CD14-positive monocyte (primary cell): ENCODE measurements at regions not wholly inside any gene's neighbourhood (a gene's known extent, or its start where the extent isn't known, plus 50 kb on each side); places are given as distances from the start of the nearest gene placed in this dataset.

Experiments used
- DNase-seq, 3 donors: peaks; one replicate each; pipeline ENCODE4 v3.0.0-alpha.2; 2011 to 2022
- H2AFZ ChIP-seq: 2 replicates; pipeline ENCODE4 v1.6.0; 2012; ENCODE audit warnings: mild to moderate bottlenecking, low read depth, low read length, inconsistent platforms; ENCODE audit not compliant: insufficient read depth, poor library complexity, severe bottlenecking
- H3K27ac ChIP-seq, 2 donors: 1 replicate in 1 of 2; 2 replicates in 1 of 2; pipeline ENCODE4 v1.5.1; 2012 to 2013; ENCODE audit warnings: low read length in 2 of 2, control low read depth in 1 of 2, inconsistent platforms in 1 of 2, low read depth in 1 of 2, mild to moderate bottlenecking in 1 of 2
- H3K27me3 ChIP-seq, 2 donors: one replicate each; pipeline versions ENCODE4 v1.6.0 to v1.6.1; 2011 to 2013; ENCODE audit warnings: low read length in 2 of 2; ENCODE audit not compliant: control insufficient read depth in 2 of 2, insufficient read depth in 2 of 2
- H3K36me3 ChIP-seq, 2 donors: replicated peaks in 1 of 2; 1 replicate in 1 of 2; 2 replicates in 1 of 2; pipeline versions ENCODE4 v1.5.1 to v1.6.1; 2012 to 2013; ENCODE audit warnings: low read length in 2 of 2, control low read depth in 1 of 2, inconsistent platforms in 1 of 2, mild to moderate bottlenecking in 1 of 2; ENCODE audit not compliant: insufficient read depth in 2 of 2, control insufficient read depth in 1 of 2
- H3K4me1 ChIP-seq, 2 donors: 1 replicate in 1 of 2; 2 replicates in 1 of 2; pipeline versions ENCODE4 v1.5.1 to v1.6.1; 2012 to 2013; ENCODE audit warnings: low read length in 2 of 2, control low read depth in 1 of 2, inconsistent platforms in 1 of 2, mild to moderate bottlenecking in 1 of 2, moderate library complexity in 1 of 2; ENCODE audit not compliant: insufficient read depth in 2 of 2, control insufficient read depth in 1 of 2
- H3K4me2 ChIP-seq: replicated peaks from 2 replicates; pipeline ENCODE3; 2012; ENCODE audit warnings: low read length, moderate library complexity, mild to moderate bottlenecking; ENCODE audit not compliant: poor library complexity, severe bottlenecking; ENCODE audit errors: extremely low read depth
- H3K4me3 ChIP-seq, 3 experiments: fragments of 200-600 bp in 1 of 3; sonication (generic) in 1 of 3; replicated peaks in 1 of 3; 1 replicate in 2 of 3; 2 replicates in 1 of 3; pipeline ENCODE4 v1.5.1; 2011 to 2013; ENCODE audit warnings: low read length in 3 of 3, mild to moderate bottlenecking in 3 of 3, control low read depth in 2 of 3, low read depth in 2 of 3, inconsistent platforms in 1 of 3, moderate library complexity in 1 of 3
- H3K79me2 ChIP-seq: 2 replicates; pipeline ENCODE4 v1.6.0; 2012; ENCODE audit warnings: mild to moderate bottlenecking, control low read depth, inconsistent platforms, low read length, moderate library complexity; ENCODE audit not compliant: insufficient read depth
- H3K9ac ChIP-seq: 2 replicates; pipeline ENCODE4 v1.6.0; 2017; ENCODE audit warnings: low read length, mild to moderate bottlenecking; ENCODE audit not compliant: insufficient read depth, poor library complexity, severe bottlenecking
- H3K9me3 ChIP-seq, 2 donors: replicated peaks in 1 of 2; 1 replicate in 1 of 2; 2 replicates in 1 of 2; pipeline versions ENCODE4 v1.5.1 to v1.6.1; 2012 to 2013; ENCODE audit warnings: low read length in 2 of 2, control low read depth in 1 of 2; ENCODE audit not compliant: control insufficient read depth in 1 of 2, insufficient read depth in 1 of 2
- H4K20me1 ChIP-seq: 2 replicates; pipeline ENCODE4 v1.6.0; 2012; ENCODE audit warnings: mild to moderate bottlenecking, low read length, control low read depth, moderate library complexity; ENCODE audit not compliant: insufficient read depth
- H3K27ac Mint-ChIP-seq, 7 donors: one replicate each; pipeline ENCODE4 v1.8.0; 2020; ENCODE audit warnings: mild to moderate bottlenecking in 7 of 7, mixed read lengths in 7 of 7, moderate library complexity in 6 of 7, inconsistent platforms in 2 of 7
- H3K27me3 Mint-ChIP-seq, 3 donors: one replicate each; pipeline ENCODE4 v1.8.0; 2021 to 2022; ENCODE audit warnings: low read depth in 3 of 3, mild to moderate bottlenecking in 3 of 3, mixed read lengths in 3 of 3, moderate library complexity in 3 of 3, inconsistent platforms in 1 of 3
- H3K36me3 Mint-ChIP-seq, 2 donors: one replicate each; pipeline ENCODE4 v1.8.0; 2020; ENCODE audit warnings: mixed read lengths in 2 of 2, inconsistent platforms in 1 of 2, mild to moderate bottlenecking in 1 of 2
- H3K4me1 Mint-ChIP-seq: one replicate; pipeline ENCODE4 v1.8.0; 2020; ENCODE audit warnings: mild to moderate bottlenecking, mixed read lengths
- H3K4me3 Mint-ChIP-seq, 2 donors: one replicate each; pipeline ENCODE4 v1.8.0; 2020; ENCODE audit warnings: mild to moderate bottlenecking in 2 of 2, mixed read lengths in 2 of 2, moderate library complexity in 1 of 2
- H3K9me3 Mint-ChIP-seq, 7 donors: one replicate each; pipeline ENCODE4 v1.8.0; 2020 to 2022; ENCODE audit warnings: mixed read lengths in 7 of 7, mild to moderate bottlenecking in 6 of 7, moderate library complexity in 6 of 7, inconsistent platforms in 2 of 7
- CTCF ChIP-seq: fragments of 200-600 bp; IDR thresholded peaks from one replicate; pipeline ENCODE4 v1.8.0; 2022; ENCODE audit warnings: antibody characterized with exemption, mild to moderate bottlenecking
- WGBS: methylation state at CpG from one replicate; pipeline ENCODE4 v1.1.5; 2013; ENCODE audit warnings: missing lambda C conversion rate; ENCODE audit not compliant: insufficient coverage; 5-methylcytosine and 5-hydroxymethylcytosine counted together
- intact Hi-C, 2 donors: fragments of 100-400 bp; cut with micrococcal nuclease; formaldehyde crosslinking; loops; one replicate each; pipeline versions ENCODE4 v1.15.0 to v1.15.1; 2023

- Histone ChIP-seq H4K20me1 (no peaks in the 10 kb centered on the region), H3K9ac (no peak overlapping the region), H3K27me3 (no peaks in the 10 kb centered on the region), H3K4me2 (no peak overlapping the region), H3K4me1 (no peaks in the 10 kb centered on the region), H3K27ac (no peak overlapping the region), H3K36me3 (no peaks in the 10 kb centered on the region), H3K79me2 (no peaks in the 10 kb centered on the region), H2AFZ (no peak overlapping the region), H3K4me3 (no peak overlapping the region), H3K9me3 (peaks cover 7 to 12% of the 10 kb centered on the region in 2 donors)
- Mint-ChIP-seq H3K36me3 (no peaks in the 10 kb centered on the region), H3K4me1 (no peaks in the 10 kb centered on the region), H3K27ac (no peak overlapping the region), H3K9me3 (peaks cover 4 to 22% (median 18%) of the 10 kb centered on the region in 7 donors), H3K27me3 (no peaks in the 10 kb centered on the region), H3K4me3 (no peak overlapping the region)
- intact Hi-C loops, result no loop called here
- WGBS, result 77% methylated on average over 1 of the region's 3 CpGs
- DNase-seq, result no peak
- TF ChIP-seq CTCF, result no peak
Observed at GRCh38 chr1:181872562-181872961, 188.9 kb downstream of the ZNF648 start.

- H3K4me1 Mint-ChIP-seq, result no peaks in the 10 kb centered on the region
- no peaks in the 10 kb centered on the region for H3K36me3 Mint-ChIP-seq
- Histone ChIP-seq H3K4me1 (no peaks in the 10 kb centered on the region), H3K27ac (no peak overlapping the region), H3K9me3 (no peaks in the 10 kb centered on the region), H3K9ac (no peak overlapping the region), H2AFZ (no peak overlapping the region), H3K27me3 (no peaks in the 10 kb centered on the region), H3K79me2 (no peaks in the 10 kb centered on the region), H3K36me3 (no peaks in the 10 kb centered on the region), H3K4me3 (no peak overlapping the region), H4K20me1 (no peaks in the 10 kb centered on the region), H3K4me2 (no peak overlapping the region)
- 100% methylated on average over 1 of the region's 1 CpG for WGBS
- H3K27me3 Mint-ChIP-seq, result peaks cover 1 to 2% (median 1%) of the 10 kb centered on the region in 3 donors
- intact Hi-C loops, result no loop called here
- no peak overlapping the region for H3K27ac Mint-ChIP-seq
- H3K4me3 Mint-ChIP-seq, result no peak overlapping the region
- peaks cover 0 to 8% (median 2%) of the 10 kb centered on the region in 7 donors for H3K9me3 Mint-ChIP-seq
- DNase-seq, result no peak
- no peak for TF ChIP-seq CTCF
Observed at GRCh38 chr1:181863736-181864135, 197.8 kb downstream of the ZNF648 start.
